HL-60 (cell line): ENCODE measurements at regions not wholly inside any gene's neighbourhood (a gene's known extent, or its start where the extent isn't known, plus 50 kb on each side); places are given as distances from the start of the nearest gene placed in this dataset.

Experiments used
- DNase-seq, 2 experiments: peaks; one replicate each; pipeline ENCODE4 v3.0.0-alpha.2; 2010 to 2020; ENCODE audit warnings: low read depth in 1 of 2, low spot score in 1 of 2
- H3K27ac ChIP-seq: fragments of 250-450 bp; sonication (Bioruptor Pico); replicated peaks from 2 replicates; pipeline ENCODE4 v1.5.1; 2020; ENCODE audit warnings: mild to moderate bottlenecking, moderate library complexity
- H3K27me3 ChIP-seq: fragments of 250-450 bp; sonication (Bioruptor Pico); 2 replicates; pipeline ENCODE4 v1.5.1; 2021; ENCODE audit warnings: mild to moderate bottlenecking, moderate library complexity; ENCODE audit not compliant: insufficient read depth, poor library complexity, severe bottlenecking
- H3K4me3 ChIP-seq: replicated peaks from 2 replicates; pipeline ENCODE4 v1.5.1; 2011; ENCODE audit warnings: mild to moderate bottlenecking, control low read depth, low read length; ENCODE audit not compliant: insufficient read depth
- GABPA ChIP-seq: IDR thresholded peaks from 2 replicates; pipeline ENCODE4 v1.6.1; 2012; ENCODE audit warnings: low read depth
- POLR2AphosphoS5 ChIP-seq: IDR thresholded peaks from 2 replicates; pipeline ENCODE4 v1.6.1; 2012; ENCODE audit warnings: low read depth
- SPI1 ChIP-seq: IDR thresholded peaks from 2 replicates; pipeline ENCODE4 v1.6.1; 2012; ENCODE audit warnings: low read depth, mild to moderate bottlenecking, borderline replicate concordance
- TF ChIP-seq, protein P1 (sequence below): IDR thresholded peaks from 2 replicates; pipeline ENCODE4 v1.6.1; 2012; ENCODE audit warnings: low read depth; ENCODE audit not compliant: insufficient replicate concordance
- TF ChIP-seq, protein P2 (sequence below): IDR thresholded peaks from one replicate; pipeline ENCODE4 v1.5.1; 2011; ENCODE audit warnings: low read length, control low read depth, inconsistent platforms; ENCODE audit not compliant: insufficient read depth

DNA sequence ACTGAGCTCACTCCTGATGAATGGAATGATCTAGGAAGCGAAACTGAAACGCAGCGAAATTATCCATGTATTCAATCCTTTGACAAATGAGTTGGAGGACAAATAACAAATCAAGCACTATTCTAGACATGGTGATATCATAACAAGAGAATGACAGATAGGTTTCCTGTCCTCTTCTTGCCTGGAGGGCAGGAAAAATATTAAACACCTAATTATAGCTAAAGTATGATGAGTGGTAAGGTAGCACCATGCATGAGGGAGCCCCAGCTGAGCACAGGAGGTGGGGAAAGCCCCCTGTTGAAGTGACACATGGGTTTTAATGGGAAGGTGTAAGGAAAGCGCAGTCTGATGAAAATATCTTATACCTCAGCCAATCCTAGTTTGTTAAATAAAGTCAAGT lies 225.2 kb downstream of the NPR3 start:
- H3K27me3 ChIP-seq: no peaks in the 10 kb centered on the region
- H3K27ac ChIP-seq: no peak overlapping the region
- DNase-seq: no peak
- H3K4me3 ChIP-seq: no peak overlapping the region
- TF ChIP-seq, protein P1, sequence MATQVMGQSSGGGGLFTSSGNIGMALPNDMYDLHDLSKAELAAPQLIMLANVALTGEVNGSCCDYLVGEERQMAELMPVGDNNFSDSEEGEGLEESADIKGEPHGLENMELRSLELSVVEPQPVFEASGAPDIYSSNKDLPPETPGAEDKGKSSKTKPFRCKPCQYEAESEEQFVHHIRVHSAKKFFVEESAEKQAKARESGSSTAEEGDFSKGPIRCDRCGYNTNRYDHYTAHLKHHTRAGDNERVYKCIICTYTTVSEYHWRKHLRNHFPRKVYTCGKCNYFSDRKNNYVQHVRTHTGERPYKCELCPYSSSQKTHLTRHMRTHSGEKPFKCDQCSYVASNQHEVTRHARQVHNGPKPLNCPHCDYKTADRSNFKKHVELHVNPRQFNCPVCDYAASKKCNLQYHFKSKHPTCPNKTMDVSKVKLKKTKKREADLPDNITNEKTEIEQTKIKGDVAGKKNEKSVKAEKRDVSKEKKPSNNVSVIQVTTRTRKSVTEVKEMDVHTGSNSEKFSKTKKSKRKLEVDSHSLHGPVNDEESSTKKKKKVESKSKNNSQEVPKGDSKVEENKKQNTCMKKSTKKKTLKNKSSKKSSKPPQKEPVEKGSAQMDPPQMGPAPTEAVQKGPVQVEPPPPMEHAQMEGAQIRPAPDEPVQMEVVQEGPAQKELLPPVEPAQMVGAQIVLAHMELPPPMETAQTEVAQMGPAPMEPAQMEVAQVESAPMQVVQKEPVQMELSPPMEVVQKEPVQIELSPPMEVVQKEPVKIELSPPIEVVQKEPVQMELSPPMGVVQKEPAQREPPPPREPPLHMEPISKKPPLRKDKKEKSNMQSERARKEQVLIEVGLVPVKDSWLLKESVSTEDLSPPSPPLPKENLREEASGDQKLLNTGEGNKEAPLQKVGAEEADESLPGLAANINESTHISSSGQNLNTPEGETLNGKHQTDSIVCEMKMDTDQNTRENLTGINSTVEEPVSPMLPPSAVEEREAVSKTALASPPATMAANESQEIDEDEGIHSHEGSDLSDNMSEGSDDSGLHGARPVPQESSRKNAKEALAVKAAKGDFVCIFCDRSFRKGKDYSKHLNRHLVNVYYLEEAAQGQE: no peak
- TF ChIP-seq, protein P2, sequence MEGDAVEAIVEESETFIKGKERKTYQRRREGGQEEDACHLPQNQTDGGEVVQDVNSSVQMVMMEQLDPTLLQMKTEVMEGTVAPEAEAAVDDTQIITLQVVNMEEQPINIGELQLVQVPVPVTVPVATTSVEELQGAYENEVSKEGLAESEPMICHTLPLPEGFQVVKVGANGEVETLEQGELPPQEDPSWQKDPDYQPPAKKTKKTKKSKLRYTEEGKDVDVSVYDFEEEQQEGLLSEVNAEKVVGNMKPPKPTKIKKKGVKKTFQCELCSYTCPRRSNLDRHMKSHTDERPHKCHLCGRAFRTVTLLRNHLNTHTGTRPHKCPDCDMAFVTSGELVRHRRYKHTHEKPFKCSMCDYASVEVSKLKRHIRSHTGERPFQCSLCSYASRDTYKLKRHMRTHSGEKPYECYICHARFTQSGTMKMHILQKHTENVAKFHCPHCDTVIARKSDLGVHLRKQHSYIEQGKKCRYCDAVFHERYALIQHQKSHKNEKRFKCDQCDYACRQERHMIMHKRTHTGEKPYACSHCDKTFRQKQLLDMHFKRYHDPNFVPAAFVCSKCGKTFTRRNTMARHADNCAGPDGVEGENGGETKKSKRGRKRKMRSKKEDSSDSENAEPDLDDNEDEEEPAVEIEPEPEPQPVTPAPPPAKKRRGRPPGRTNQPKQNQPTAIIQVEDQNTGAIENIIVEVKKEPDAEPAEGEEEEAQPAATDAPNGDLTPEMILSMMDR: no peak
- no peak for TF ChIP-seq GABPA
- TF ChIP-seq SPI1: no peak
- TF ChIP-seq POLR2AphosphoS5: no peak

DNA sequence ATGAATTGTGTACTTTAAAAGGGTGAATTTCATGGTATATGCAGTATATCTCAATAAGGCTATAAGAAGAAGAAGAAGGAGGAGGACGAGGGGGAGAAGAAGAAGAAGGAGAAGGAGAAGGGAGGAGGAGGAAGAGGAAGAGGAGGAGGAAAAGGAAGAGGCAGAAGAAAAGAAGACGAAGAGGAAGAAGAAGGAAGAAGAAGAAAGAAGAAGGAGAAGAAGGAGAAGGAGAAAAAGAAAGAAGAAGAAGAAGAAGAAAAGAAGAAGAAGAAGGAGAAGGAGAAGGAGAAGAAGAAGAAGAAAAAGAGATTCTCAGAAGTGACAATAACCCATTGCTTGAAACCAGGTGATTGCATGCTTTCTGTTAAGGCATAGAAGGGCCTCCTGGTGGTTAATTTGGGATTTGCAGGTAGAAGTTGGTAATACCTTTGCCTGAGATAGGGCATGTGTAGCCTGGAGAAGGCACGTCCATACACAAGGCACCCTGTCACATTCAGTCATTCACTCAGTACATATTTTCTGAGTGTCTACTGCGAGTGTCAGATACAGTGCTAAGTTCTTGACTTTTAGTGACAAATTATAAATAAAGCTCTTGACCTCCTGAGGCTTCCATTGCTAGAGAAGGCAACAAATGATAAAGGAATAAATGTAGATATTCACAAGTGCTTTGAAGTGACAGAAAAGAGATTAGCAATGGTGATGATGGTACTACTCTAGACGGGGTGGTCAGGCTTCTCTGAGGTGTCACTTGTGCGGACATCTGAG lies 231.3 kb downstream of the NPR3 start:
- TF ChIP-seq POLR2AphosphoS5: no peak
- no peak for TF ChIP-seq GABPA
- TF ChIP-seq, protein P2: peak; percentile 57
- TF ChIP-seq, protein P1: no peak
- no peak for TF ChIP-seq SPI1
- DNase-seq: peak in 1 of 2 experiments; percentile 34
- no peaks in the 10 kb centered on the region for H3K27me3 ChIP-seq
- H3K27ac ChIP-seq: no peak overlapping the region
- H3K4me3 ChIP-seq: no peak overlapping the region

GRCh38 chr5:32949286-32949970 lies 238.3 kb downstream of the NPR3 start:
- no peak for DNase-seq
- Histone ChIP-seq H3K4me3 (no peak overlapping the region), H3K27ac (no peak overlapping the region), H3K27me3 (no peaks in the 10 kb centered on the region)
- TF ChIP-seq GABPA (no peak), POLR2AphosphoS5 (no peak), SPI1 (no peak)
- TF ChIP-seq, protein P2: no peak
- TF ChIP-seq, protein P1: no peak
